OCI-LY1 (cell line): ENCODE measurements at regions not wholly inside any gene's neighbourhood (a gene's known extent, or its start where the extent isn't known, plus 50 kb on each side); places are given as distances from the start of the nearest gene placed in this dataset.

Experiments
- H2AFZ ChIP-seq: fragments of 200-600 bp; sonication (generic), shearing (Covaris generic); 2 replicates; pipeline ENCODE4 v1.6.0; 2014; ENCODE audit warnings: antibody characterized with exemption, mild to moderate bottlenecking, low read length
- H3F3A ChIP-seq: fragments of 200-600 bp; sonication (generic), shearing (Covaris generic); 2 replicates; pipeline ENCODE4 v1.6.0; 2014; ENCODE audit warnings: mild to moderate bottlenecking, antibody characterized with exemption, low read length, moderate library complexity; ENCODE audit not compliant: insufficient read depth
- H3K27ac ChIP-seq: fragments of 200-600 bp; sonication (generic); 2 replicates; pipeline ENCODE4 v1.5.1; 2014; ENCODE audit warnings: low read length, mixed run types, mild to moderate bottlenecking, low read depth; ENCODE audit not compliant: poor library complexity, severe bottlenecking
- H3K27me3 ChIP-seq: fragments of 200-600 bp; sonication (generic); 2 replicates; pipeline ENCODE4 v1.6.0; 2014; ENCODE audit warnings: antibody characterized with exemption, mild to moderate bottlenecking, low read length, moderate library complexity; ENCODE audit not compliant: insufficient read depth
- H3K36me3 ChIP-seq: fragments of 200-600 bp; sonication (generic); 2 replicates; pipeline ENCODE4 v1.6.1; 2014; ENCODE audit warnings: mild to moderate bottlenecking, antibody characterized with exemption, low read length, moderate library complexity, mixed read lengths; ENCODE audit not compliant: insufficient read depth
- H3K4me1 ChIP-seq: fragments of 200-600 bp; sonication (generic); 2 replicates; pipeline ENCODE4 v1.5.1; 2014; ENCODE audit warnings: mild to moderate bottlenecking, low read length, moderate library complexity; ENCODE audit not compliant: insufficient read depth, severe bottlenecking
- H3K4me2 ChIP-seq: fragments of 200-600 bp; sonication (generic), shearing (Covaris generic); 2 replicates; pipeline ENCODE4 v1.6.1; 2014; ENCODE audit warnings: low read length
- H3K4me3 ChIP-seq: fragments of 200-600 bp; sonication (generic); 2 replicates; pipeline ENCODE4 v1.5.1; 2014; ENCODE audit warnings: low read length, low read depth, mild to moderate bottlenecking, mixed read lengths; ENCODE audit not compliant: poor library complexity, severe bottlenecking
- H3K79me2 ChIP-seq: fragments of 200-600 bp; shearing (Covaris generic); 2 replicates; pipeline ENCODE4 v1.6.1; 2016; ENCODE audit warnings: mixed run types, low read length, mixed read lengths; ENCODE audit not compliant: insufficient read depth
- H3K9ac ChIP-seq: fragments of 200-600 bp; sonication (generic), shearing (Covaris generic); 2 replicates; pipeline ENCODE4 v1.6.1; 2014; ENCODE audit warnings: mild to moderate bottlenecking, low read length, mixed read lengths
- H3K9me2 ChIP-seq: fragments of 200-600 bp; sonication (generic), shearing (Covaris generic); 2 replicates; pipeline ENCODE4 v1.6.1; 2014; ENCODE audit warnings: low read depth, mild to moderate bottlenecking, low read length, mixed read lengths
- H3K9me3 ChIP-seq: fragments of 200-600 bp; shearing (Covaris generic); 2 replicates; pipeline ENCODE4 v1.6.1; 2014; ENCODE audit warnings: low read length, mixed read lengths
- H4K20me1 ChIP-seq: fragments of 200-600 bp; sonication (generic), shearing (Covaris generic); 2 replicates; pipeline ENCODE4 v1.6.0; 2016; ENCODE audit warnings: mild to moderate bottlenecking, low read length; ENCODE audit not compliant: insufficient read depth
- CTCF ChIP-seq: fragments of 200-600 bp; sonication (generic), shearing (Covaris generic); IDR thresholded peaks from 2 replicates; pipeline ENCODE4 v1.5.1; 2017; ENCODE audit warnings: mild to moderate bottlenecking, antibody characterized with exemption, low read length, moderate library complexity, mixed read lengths
- EZH2 ChIP-seq: fragments of 200-600 bp; sonication (generic), shearing (Covaris generic); IDR thresholded peaks from 2 replicates; pipeline ENCODE4 v1.8.0; 2017; ENCODE audit warnings: borderline replicate concordance, mixed run types, mild to moderate bottlenecking, antibody characterized with exemption, low read length, moderate library complexity, mixed read lengths

- Histone ChIP-seq H3K4me3 (no peak overlapping the region), H3K9me3 (no peaks in the 10 kb centered on the region), H3K27me3 (no peaks in the 10 kb centered on the region), H3K79me2 (no peaks in the 10 kb centered on the region), H3K4me1 (no peaks in the 10 kb centered on the region), H2AFZ (no peak overlapping the region), H3K36me3 (no peaks in the 10 kb centered on the region), H3K9ac (no peak overlapping the region), H3K9me2 (no peaks in the 10 kb centered on the region), H4K20me1 (no peaks in the 10 kb centered on the region), H3K4me2 (no peak overlapping the region), H3F3A (no peaks in the 10 kb centered on the region), H3K27ac (no peak overlapping the region)
- TF ChIP-seq EZH2 (no peak), CTCF (no peak)
Measured at GRCh38 chr6:153966001-153966400, 73.0 kb upstream of the OPRM1 start.

GRCh38 chr6:153963352-153963751 lies 75.7 kb upstream of the OPRM1 start:
- no peaks in the 10 kb centered on the region for H3K79me2 ChIP-seq
- no peaks in the 10 kb centered on the region for H3K36me3 ChIP-seq
- H3K9me3 ChIP-seq, result no peaks in the 10 kb centered on the region
- H3K27ac ChIP-seq, result no peak overlapping the region
- H3K9me2 ChIP-seq, result no peaks in the 10 kb centered on the region
- TF ChIP-seq CTCF (no peak), EZH2 (no peak)
- no peak overlapping the region for H3K9ac ChIP-seq
- H3K4me2 ChIP-seq, result no peak overlapping the region
- no peak overlapping the region for H3K4me3 ChIP-seq
- H3K27me3 ChIP-seq, result no peaks in the 10 kb centered on the region
- no peaks in the 10 kb centered on the region for H3K4me1 ChIP-seq
- no peaks in the 10 kb centered on the region for H4K20me1 ChIP-seq
- H2AFZ ChIP-seq, result no peak overlapping the region
- H3F3A ChIP-seq, result no peaks in the 10 kb centered on the region

GRCh38 chr6:153962555-153962954 lies 76.5 kb upstream of the OPRM1 start:
- Histone ChIP-seq H4K20me1 (no peaks in the 10 kb centered on the region), H3K4me3 (no peak overlapping the region), H3K36me3 (no peaks in the 10 kb centered on the region), H3K9ac (no peak overlapping the region), H3K27ac (no peak overlapping the region), H3K9me3 (no peaks in the 10 kb centered on the region), H3K9me2 (no peaks in the 10 kb centered on the region), H3K27me3 (no peaks in the 10 kb centered on the region), H3K4me2 (no peak overlapping the region), H3K4me1 (no peaks in the 10 kb centered on the region), H3F3A (no peaks in the 10 kb centered on the region), H3K79me2 (no peaks in the 10 kb centered on the region), H2AFZ (no peak overlapping the region)
- TF ChIP-seq CTCF, result no peak
- TF ChIP-seq EZH2, result no peak
